Limb (tissue), 2 donors: ENCODE measurements at regions not wholly inside any gene's neighbourhood (a gene's known extent, or its start where the extent isn't known, plus 50 kb on each side); places are given as distances from the start of the nearest gene placed in this dataset.

Experiments used
- DNase-seq, 2 donors: peaks; one replicate each; pipeline ENCODE4 v3.0.0-alpha.2; 2016; ENCODE audit errors: extremely low spot score in 2 of 2

DNA sequence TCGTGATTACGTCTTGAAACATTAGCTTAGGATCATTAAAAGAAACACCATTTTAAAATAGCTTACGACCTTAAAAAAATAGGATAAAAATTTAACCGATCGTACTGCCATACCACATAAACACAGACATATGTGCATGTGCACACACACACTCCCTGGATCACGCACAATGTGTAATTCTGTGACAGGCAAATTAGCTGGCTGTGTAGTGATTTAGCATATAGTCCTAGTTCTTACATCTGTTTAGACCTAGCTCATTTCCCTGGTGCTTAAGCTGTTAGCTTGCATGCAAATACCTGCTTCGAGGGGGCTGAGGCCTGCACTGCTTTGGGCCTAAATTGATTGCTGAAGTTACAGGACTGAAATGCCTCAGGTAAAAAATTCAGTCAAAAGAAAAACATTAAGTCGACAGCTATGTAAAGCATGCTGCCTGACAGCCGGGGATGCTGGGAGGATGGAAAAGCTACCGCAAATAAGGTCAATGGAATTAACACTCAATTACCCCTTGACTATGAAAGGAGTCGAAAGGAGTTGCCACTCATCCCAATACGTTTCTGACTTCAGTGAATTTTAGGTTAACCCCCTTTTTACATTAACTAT is 267.1 kb upstream of the FZD8 start:
- DNase-seq, result no peak

DNA sequence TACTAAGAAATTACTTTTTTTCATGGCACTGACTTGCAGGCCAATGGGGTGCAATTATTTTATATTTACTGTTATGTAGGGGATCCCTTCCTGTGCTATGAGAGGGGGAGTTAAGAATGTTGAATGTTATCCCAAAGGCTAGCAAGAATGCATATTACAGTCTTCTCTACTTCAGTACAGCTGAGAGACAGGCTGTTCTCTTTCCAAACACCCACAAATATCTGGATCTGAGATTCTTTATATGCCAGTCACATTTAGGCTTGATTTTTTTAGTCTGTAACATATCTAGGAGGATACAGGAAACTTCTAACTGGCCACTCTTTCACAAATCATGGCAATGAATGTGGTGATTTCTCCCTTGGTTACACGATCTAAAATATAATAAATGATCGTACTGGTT is 266.4 kb upstream of the FZD8 start:
- no peak for DNase-seq

DNA sequence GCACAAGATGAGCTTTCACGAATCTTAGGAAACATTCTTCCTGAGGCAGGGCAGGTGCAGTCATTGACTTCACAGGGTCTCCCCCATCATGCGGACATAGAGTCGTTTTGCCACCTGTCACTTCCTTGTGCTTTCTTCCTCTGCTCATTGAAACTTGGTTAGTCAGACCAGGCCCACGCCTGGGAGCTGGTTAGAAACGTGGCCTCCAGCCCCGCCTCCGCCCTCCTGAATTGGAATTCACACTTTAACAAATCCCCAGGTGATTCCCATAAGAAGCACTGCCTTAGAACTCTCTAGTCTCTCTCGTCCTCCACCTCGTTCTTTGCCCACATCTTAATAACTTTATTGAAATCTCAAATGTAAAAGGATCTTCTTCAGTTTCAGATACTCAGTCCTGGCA is 265.5 kb upstream of the FZD8 start:
- no peak for DNase-seq

DNA sequence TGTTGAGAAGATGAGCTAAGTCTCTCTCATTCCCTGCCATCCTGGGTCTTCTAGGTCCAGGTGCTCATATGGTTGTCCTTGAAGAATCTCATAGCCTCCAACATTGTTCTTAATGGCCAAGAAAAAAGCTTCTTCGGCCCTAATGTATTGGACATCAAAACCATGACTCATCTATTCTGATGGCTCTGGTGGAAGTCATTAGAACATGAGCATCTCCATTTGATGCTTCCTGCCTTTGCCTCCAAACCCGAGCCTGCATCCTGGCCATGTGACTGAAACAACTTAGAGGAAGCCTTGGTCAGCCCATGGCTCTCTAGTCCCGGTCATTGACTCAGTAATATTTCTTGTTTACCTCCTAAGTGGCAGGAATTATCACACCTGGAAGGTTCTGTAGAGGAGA is 264.1 kb upstream of the FZD8 start:
- DNase-seq, result no peak

DNA sequence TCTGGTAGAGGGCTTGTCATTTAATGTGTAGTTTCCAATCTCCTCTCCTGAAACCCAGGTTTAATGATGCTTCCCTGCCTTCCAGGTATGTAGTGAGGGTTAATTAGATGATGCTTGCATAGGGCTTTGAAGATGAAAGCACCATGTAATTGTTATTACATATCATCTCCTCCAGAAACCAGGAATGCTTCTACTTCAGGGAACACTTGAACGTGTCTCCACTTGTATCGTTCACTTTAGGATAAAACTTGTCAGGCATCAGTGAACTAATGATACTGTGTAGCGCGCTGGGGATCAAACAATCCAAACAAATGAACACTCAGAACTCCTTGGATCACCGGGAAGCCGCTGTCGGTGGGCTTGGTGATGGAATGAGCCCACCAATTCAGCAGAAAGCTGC is 260.9 kb upstream of the FZD8 start:
- no peak for DNase-seq

DNA sequence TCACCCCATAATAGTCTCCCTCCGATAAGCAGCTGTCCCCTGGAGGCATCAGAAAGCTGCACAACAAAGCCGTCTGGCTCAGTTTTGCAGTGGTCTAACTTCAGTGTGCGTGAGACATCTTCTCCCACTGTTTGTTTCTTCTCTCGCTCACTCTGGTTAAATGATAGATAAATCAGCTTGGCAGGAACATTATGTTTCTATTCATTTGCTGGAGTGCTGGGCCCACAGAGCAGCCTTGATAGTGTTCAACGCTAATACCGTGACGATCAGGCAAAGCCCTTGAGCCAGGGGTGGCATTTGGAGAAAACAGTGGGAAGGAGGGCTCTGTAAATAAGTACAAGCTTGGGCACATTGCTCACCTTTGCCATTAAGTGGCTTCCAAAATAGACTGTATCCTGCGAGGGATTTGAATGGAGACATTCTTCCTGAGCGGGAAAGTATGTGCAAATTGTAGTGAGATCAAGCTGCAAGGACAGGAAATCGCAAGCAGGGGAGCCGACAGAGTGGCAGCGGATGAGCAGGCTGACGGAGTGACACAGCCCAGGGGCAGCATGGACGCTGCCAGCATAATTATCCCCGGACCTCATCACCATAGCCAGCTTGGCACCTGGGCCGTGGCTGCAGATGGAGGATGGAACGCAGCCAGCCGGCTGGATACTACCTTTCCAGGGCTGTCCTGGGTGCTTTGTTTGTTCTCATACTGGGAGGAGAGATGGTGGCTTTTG is 256.8 kb upstream of the FZD8 start:
- no peak for DNase-seq

DNA sequence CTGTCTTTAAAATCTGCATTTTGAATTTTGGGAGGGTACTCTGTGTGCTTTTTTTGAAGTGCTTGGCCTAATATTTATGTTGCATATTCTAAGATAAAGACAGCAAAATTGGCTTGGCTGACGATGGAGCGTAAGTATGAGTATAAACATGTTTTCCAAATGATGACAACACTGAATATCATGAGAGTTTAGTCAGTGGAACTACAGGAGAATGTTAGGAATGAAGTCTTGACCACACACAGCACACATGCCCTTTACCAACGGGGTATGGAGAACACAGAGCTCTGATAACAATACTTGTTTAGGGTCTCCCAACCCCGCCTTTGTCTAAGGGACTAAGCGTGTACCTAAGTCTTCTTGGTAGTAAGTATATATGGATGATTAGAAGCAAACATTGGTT is 253.9 kb upstream of the FZD8 start:
- DNase-seq, result no peak

DNA sequence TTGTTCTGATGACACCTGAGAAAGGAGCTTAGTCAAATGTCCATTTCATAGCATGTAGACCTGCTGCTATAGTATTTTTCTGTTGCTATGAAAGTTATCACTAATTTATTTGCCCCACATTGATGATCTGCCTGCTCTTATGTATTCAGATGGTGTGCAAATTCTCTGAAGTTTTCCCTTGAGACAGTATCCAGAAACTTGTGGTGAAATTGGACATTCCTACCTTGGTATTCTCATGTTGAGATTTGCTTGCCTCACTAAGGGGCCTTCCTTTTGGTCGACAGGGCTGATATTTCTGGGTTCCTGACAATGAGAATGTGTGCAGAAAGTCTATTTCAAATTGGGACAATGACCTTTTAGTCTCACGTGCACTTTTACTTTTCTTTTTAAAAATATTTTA is 253.2 kb upstream of the FZD8 start:
- DNase-seq, result no peak

DNA sequence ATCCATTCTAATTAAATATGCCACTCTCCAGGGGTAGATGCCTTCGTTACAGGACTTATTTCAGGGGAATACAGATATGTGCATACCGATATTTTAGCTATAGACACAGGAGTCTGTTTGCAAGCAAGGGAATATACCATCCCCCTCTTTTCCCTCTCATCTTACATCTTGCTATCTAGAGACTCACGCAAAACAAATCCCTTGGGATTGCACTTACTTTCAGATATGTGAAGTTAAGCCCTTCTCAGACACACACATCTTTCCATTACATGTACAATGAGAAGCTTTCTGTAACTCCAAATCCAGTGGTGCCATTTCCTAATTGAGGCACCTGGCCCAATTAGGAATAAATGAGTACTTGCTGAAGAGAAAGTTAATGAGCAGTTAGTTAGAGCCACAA is 250.4 kb upstream of the FZD8 start:
- DNase-seq, result no peak

DNA sequence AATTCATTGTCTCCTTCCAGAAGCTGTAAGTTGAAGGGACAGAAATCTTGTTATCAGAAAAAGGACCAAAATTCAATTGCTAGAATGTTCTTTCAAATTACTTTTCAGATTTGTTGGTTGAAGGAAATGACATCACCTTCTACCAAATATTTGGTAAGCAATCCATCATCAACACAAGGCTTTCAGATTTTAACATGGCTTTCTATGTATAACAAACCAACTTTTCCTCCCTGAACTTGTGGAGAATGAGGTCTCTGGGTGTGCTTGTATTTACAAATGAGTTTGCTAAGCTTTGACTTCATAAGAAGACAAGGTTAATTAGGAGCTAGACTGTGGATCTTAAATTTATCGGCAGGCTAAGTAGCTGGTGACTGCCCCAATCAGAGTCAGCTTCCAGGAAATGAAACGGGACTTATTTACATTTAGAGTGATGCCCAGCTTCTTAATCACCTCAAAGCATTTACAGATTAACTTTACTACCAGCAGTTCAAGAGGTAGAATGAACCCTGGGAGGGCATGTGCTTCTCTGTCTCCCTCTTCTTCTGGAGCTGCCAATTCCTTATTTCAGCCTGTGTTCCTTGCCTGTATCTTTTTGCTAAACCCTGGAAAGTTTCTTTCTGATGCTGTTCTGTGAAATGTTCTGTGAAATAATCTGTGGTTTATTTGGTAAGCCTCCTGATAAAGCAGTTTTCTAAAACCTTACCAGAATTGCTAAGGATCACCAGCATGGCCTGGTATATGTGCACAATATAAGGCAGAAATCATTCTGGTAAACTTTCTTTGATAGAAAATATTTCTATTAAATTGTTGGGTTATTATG is 248.8 kb upstream of the FZD8 start:
- no peak for DNase-seq

DNA sequence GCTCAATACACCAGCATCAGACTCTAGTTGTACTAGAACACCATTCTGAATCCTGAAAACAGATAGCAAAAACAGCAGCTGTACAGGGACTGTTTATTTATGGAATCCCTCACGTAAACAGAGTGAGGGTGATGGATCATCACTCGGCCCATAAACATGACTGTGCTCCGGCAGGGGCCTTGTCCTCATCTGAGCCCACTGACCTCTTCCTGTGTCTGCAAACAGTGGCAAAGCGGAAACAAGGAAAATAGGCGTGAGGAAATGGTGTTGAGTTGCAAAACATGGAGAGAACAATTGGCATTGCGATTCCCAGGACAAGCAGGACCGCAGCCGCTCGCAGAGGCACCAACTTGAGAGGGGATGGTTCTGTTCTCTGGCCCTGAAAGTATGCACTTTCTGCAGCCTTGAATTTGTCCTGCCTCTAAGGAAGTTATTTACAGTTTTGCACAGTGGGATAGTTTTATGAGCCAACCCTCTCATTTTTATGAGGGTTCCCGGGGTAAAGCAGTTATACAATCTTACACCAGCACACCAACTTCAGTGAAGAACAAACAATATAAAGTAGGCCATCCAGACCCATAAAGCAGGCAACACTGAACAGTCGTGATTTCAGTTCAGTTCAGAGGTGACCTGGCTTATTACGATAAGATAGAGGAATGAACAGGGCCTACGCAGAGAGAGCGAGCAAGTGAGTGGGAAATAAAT is 248.0 kb upstream of the FZD8 start:
- no peak for DNase-seq

DNA sequence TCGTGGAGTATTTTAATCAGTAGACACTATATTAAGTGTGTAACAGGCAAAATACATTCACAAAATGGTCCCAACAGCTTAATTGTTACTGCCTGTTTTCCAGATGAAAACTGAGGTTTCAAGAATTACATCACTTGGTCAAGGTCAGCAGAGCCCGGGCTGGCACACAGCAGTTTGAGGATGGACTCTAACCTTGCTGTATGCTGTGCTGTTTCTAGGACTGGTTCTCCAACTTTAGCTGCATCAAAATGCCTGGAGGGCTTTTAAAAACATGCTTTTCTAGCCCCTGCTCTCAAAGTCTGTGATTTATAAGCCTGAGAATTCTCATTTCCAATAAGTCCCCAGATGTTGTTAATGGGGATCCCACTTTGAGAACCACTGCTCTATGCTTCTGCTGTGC is 247.1 kb upstream of the FZD8 start:
- DNase-seq, result no peak

DNA sequence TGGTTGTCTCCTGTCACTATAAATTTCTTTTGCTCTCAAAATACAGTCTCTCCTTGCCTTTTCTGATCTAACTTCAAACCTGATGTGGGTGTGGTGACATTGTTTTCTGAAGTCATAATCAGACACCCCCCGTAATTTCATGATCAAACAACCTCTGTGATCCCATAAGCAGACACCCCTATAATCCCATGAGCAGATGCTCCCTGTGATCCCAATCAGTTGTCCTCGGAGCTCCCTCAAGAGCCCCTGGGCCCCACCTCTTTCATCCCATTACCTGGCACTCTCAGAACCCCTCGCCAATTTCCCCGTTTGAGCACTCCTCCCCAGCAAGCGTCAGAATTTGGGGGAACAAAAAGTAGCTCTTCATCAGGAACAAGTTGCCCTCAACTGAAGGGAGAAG is 246.3 kb upstream of the FZD8 start:
- DNase-seq, result no peak

DNA sequence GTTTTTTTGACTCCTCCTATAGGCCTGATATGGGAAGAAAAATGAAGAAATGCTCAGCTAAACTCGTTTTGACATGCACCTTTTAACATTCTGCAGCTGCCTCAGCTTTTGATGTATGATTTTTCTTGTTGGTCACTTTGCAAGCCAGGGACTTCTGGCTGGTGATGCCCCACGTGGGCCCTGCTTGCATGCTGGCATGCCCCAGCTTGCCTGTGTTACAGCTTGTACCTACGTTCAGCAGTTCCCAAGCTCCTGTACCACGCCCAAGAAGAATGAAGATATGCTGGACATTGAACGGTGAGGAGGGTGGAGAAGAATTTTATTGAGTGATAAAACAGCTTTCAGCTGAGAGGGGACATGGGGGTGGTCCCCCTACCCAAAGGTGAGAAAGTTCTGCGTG is 245.6 kb upstream of the FZD8 start:
- no peak for DNase-seq

DNA sequence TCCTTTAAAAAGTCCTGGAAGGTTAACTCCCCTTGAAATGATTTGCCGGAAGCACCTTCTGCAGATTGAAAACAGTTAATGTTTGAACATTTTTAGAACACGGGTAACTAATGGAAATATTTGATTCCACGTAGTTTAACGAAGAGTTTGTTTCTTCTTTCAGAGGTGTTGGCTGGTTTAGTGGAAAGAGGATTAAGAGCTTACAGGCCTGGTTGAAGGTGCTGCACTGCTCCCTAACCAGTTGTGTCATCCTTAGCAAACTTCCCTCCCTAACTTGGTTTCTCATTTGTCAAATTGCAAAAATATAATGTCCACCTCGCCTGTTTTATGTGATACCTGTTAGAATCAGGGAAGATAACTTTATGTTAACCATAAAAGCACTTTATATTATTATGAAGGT is 243.0 kb upstream of the FZD8 start:
- DNase-seq, result no peak

DNA sequence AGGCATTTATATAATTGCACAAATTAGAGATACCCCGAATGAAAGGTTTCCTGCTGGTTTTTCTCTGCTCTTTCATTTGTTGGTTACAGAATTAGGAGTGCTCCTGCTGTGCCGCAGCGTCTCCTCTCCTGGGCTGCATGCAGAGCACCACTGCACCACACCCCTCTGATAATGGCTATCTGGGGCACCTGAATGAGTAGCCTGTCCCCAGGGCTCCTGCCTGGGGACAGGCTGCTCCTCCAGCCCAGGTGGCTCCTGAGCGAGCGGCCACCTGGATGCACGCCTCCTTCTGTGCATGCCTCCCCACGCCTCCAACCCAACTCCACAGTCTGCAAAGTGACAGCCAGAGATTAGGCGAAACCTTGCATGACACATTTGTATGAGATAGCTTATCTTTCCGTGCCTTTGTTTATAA is 242.6 kb upstream of the FZD8 start:
- no peak for DNase-seq

DNA sequence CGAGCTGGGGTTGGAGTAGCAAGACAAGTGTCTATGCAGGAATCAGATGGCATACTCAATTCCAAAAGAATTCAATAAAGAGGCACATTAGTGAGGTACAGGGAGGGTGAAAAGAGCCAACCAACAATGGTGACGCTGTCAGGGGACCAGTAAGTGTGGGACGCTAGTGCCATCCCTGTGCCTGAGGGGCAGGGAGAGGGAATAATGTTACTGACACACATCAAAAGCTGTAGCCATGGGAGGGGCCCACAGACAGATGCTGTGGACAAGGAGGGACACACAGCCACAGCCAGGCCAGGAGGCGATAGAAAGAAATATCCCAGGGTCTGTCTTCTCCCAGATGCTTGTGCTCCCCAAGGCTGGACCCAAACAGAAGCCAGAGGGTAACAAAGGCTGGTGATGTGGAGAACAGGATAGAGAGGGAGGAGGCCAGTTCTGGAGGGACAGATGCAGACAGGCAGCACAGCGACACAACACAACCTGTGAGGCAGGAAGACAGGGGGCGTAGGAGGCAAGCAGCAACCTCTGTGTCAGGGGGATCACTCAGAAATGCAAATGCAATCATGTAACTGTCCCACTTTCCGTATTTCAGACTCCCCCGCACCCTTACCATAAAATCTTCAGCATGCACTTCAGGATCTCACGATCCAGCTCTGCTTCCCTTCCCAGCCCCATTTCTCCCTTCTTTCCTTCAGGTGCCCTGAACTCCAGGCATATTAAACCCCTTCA is 240.5 kb upstream of the FZD8 start:
- DNase-seq, result no peak

DNA sequence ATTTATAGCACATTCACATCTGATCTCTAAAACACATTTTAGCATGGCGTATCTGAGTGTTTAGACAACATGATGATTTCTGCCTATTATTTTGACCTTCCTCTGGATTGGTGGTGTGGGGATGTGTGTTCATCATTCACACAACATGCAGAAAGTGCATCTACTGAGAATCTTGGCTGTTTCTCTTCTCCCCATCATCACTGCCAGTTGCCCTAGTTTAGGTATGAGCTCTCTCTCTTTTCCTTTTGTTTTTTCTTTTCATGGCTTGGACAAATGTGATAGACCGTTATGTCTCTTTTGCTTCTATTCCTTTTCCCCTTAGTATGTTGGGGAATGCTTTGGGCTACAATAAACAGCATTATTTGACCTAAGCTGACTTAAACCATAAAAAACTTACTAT is 239.2 kb upstream of the FZD8 start:
- DNase-seq, result no peak

DNA sequence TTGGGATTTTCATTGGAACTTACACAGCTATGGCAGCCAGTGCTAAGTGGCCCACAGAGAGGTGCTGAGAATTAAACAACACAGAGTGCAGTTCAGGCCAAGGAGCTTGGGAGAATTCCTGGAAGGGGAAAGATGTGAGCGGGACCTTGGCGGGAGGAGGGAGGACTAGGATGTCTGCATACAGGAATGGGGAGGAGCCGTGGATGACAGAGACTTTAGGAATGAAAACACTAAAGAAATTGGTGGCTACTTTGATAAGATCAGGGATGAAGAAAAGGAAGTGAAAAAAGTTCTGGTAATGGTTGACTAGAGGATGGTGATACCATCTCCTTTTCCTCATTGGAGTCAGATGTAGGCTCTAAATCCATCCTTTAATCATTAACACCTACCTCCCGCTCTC is 234.2 kb upstream of the FZD8 start:
- DNase-seq, result no peak

DNA sequence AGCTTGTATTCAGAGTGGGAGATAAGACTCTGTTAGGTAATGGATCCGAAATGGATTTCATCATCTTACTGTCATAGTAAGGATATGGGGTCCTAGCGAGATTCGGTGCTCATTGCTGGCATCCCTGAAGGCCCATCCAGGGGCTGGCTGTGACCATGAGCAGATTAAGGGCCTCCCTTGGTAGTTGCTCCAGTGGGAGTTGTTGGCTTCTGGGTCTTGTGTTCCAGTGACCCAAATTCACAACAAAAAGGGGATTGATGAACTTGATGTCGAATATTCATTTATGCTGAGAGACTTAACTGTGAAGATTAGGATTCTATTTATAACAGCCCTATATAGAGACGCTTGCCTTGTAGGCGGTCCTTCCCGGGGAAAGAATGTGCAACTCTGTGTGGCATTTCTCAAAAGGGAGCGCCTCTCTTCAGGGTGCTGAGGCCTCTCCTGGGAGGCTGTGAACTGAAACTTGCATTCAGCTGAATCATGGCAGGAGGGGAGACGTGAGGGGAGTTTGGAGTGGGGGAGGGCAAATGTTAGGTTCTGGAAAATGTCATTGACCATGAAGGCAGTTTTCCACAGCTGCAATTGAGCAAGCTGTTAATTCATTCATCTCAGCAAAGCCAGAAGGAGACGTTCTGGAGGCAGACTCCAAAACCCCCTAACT is 233.1 kb upstream of the FZD8 start:
- no peak for DNase-seq
